ENCODE measurements at regions not wholly inside any gene's neighbourhood (a gene's known extent, or its start where the extent isn't known, plus 50 kb on each side); places are given as distances from the start of the nearest gene placed in this dataset.
A peak's percentile ranks its signal among the peaks of the same experiment; 100 is the strongest.

DNA sequence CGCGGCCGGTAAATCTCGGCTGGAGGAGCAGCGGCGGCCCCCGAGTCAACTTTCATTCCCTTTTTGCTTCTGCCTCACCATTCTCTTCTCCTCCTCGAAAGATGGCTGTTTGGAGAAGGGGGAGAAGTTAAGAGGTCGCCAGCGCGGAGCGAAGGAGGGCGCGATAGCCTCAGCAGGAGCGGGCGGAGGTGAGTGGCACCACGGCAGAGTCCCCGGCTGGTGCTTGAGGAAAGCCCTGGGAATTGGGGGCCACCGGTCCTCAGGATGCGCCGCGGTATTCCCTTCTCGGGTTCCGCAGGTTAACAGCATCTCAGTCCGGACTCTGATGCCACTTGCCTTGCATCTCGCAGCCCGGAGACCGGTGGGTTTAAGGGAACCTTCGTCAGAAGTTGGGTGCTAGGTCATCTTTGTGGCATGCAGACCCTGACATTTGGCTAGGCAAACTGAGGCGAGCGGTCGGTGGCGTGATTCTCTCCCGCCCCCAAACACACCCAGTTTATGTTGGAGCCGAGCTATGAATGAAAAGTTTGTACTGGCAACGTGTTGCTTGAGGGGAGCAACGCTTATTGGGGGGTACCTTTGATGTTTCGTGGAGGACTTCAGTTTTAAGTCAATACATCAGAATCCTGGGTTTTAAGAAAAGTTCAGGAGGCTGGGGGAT lies 59.5 kb upstream of the PRPS1L1 start:
- TF ChIP-seq, protein P1, sequence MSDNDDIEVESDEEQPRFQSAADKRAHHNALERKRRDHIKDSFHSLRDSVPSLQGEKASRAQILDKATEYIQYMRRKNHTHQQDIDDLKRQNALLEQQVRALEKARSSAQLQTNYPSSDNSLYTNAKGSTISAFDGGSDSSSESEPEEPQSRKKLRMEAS (IDR thresholded peaks at IDR 0.05; ENCODE audit: insufficient read depth, insufficient read length), result no peak
- TF ChIP-seq JUN (IDR thresholded peaks at IDR 0.05; ENCODE audit: borderline replicate concordance, insufficient read depth, insufficient read length, low read depth) (no peak), EZH2 (IDR thresholded peaks at IDR 0.05; ENCODE audit: borderline replicate concordance, low read depth, low read length, severe bottlenecking) (peak; percentile 38), POLR2A (IDR thresholded peaks at IDR 0.05; ENCODE audit: low read depth, low read length) (no peak)
- POLR2A ChIA-PET, result no interaction called here
- H3K4me1 ChIP-seq (ENCODE audit: control insufficient read depth, extremely low read depth, insufficient read depth, low read length), result peaks cover 4% of the 10 kb centered on the region
- H3K4me2 ChIP-seq (ENCODE audit: insufficient read depth, low read length), result peak overlapping the region; percentile 72
- no peaks in the 10 kb centered on the region for H3K9me3 ChIP-seq (replicated peaks; ENCODE audit: control insufficient read depth, insufficient read depth, low read length)
- BruUV-seq (replicated peaks), result no TSS peak
- H4K20me1 ChIP-seq (replicated peaks; ENCODE audit: control insufficient read depth, extremely low read depth, insufficient read depth, low read length), result no peaks in the 10 kb centered on the region
- no peaks in the 10 kb centered on the region for H3K36me3 ChIP-seq (ENCODE audit: control insufficient read depth in 2 of 2, extremely low read depth in 1 of 2, insufficient read depth in 2 of 2, low read length in 2 of 2)
- H3K27ac ChIP-seq (ENCODE audit: insufficient read depth, low read depth, low read length), result no peak overlapping the region
- peak overlapping the region; percentile 39 to 88 (median 62) for H3K4me3 ChIP-seq (replicated peaks in 1 of 3; ENCODE audit: insufficient read depth in 1 of 3, low read depth in 1 of 3, low read length in 3 of 3)
- DNase-seq (ENCODE audit: low read depth, low spot score) (peak; percentile 20), FAIRE-seq (peak; percentile 12)
- H3K27me3 ChIP-seq (ENCODE audit: control insufficient read depth in 2 of 2, insufficient read depth in 2 of 2, low read length in 2 of 2), result no peaks in the 10 kb centered on the region
- peak overlapping the region; percentile 95 for H2AFZ ChIP-seq (ENCODE audit: low read depth, low read length)
- no peak overlapping the region for H3K9ac ChIP-seq (replicated peaks; ENCODE audit: extremely low read depth, insufficient read depth, low read length)
- intact Hi-C loops (cut with micrococcal nuclease) (loop anchor here (5.0 kb wide), 1 partner anchor 245 kb away; no protein-coding TSS in a partner anchor), dilution Hi-C loops (cut with MboI; ENCODE audit: extremely low pct_ligation_motif_present, low sequenced_read_pairs) (no loop called here)
- CTCF ChIA-PET, result interaction anchor here (1.4 kb wide), 1 partner anchor 317 kb away, joined by 5 read pairs; no protein-coding TSS in a partner anchor
- H3K9me1 ChIP-seq (replicated peaks; ENCODE audit: control insufficient read depth, extremely low read depth, insufficient read depth, low read length), result no peaks in the 10 kb centered on the region
- no peaks in the 10 kb centered on the region for H3K79me2 ChIP-seq (ENCODE audit: control insufficient read depth, insufficient read depth, low read length)

DNA sequence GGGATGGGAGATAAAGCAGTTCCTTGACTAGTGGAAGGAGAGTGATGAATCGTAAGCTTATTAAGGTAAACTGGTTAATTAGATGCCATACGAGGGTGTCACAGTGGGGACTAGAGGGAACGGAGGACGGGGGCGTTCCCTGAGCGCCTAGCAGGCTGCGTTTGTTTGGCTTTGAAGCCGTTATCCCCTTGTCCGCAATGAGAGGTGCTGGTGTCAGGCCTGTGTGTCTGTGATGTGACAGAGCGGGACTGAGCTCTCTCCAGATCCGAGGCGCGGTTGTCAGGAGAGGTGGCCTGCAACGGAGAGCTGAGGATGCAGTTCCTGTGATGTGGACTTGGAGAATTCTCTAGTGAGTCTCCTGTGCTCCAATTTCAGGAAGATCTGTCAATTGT lies 60.0 kb upstream of the PRPS1L1 start:
- H3K79me2 ChIP-seq (ENCODE audit: control insufficient read depth, insufficient read depth, low read length), result no peaks in the 10 kb centered on the region
- H3K27me3 ChIP-seq (ENCODE audit: control insufficient read depth in 2 of 2, insufficient read depth in 2 of 2, low read length in 2 of 2), result no peaks in the 10 kb centered on the region
- no peaks in the 10 kb centered on the region for H3K36me3 ChIP-seq (ENCODE audit: control insufficient read depth in 2 of 2, extremely low read depth in 1 of 2, insufficient read depth in 2 of 2, low read length in 2 of 2)
- H2AFZ ChIP-seq (ENCODE audit: low read depth, low read length), result peak overlapping the region; percentile 95
- H3K9me3 ChIP-seq (replicated peaks; ENCODE audit: control insufficient read depth, insufficient read depth, low read length), result no peaks in the 10 kb centered on the region
- FAIRE-seq (no peak), DNase-seq (ENCODE audit: low read depth, low spot score) (no peak)
- ChIA-PET CTCF (interaction anchor here (1.4 kb wide), 1 partner anchor 318 kb away, joined by 5 read pairs; no protein-coding TSS in a partner anchor), POLR2A (no interaction called here)
- H4K20me1 ChIP-seq (replicated peaks; ENCODE audit: control insufficient read depth, extremely low read depth, insufficient read depth, low read length), result no peaks in the 10 kb centered on the region
- H3K9me1 ChIP-seq (replicated peaks; ENCODE audit: control insufficient read depth, extremely low read depth, insufficient read depth, low read length), result no peaks in the 10 kb centered on the region
- H3K27ac ChIP-seq (ENCODE audit: insufficient read depth, low read depth, low read length), result no peak overlapping the region
- BruUV-seq (replicated peaks), result no TSS peak
- intact Hi-C loops (cut with micrococcal nuclease), result loop anchor here (5.0 kb wide), 1 partner anchor 245 kb away; no protein-coding TSS in a partner anchor
- H3K4me2 ChIP-seq (ENCODE audit: insufficient read depth, low read length), result peak overlapping the region; percentile 72
- TF ChIP-seq POLR2AphosphoS5 (IDR thresholded peaks at IDR 0.05; ENCODE audit: insufficient read depth, low read depth, low read length) (no peak), FOS (IDR thresholded peaks at IDR 0.05; ENCODE audit: borderline replicate concordance, insufficient read depth, low read length) (no peak), GATA2 (IDR thresholded peaks at IDR 0.05; ENCODE audit: insufficient read depth, insufficient read length, low read depth, low read length) (no peak), JUN (IDR thresholded peaks at IDR 0.05; ENCODE audit: borderline replicate concordance, insufficient read depth, insufficient read length, low read depth) (no peak), MYC (IDR thresholded peaks at IDR 0.05; ENCODE audit: low read depth, low read length) (no peak), POLR2A (IDR thresholded peaks at IDR 0.05; ENCODE audit: low read depth, low read length) (no peak), EZH2 (IDR thresholded peaks at IDR 0.05; ENCODE audit: borderline replicate concordance, low read depth, low read length, severe bottlenecking) (no peak)
- TF ChIP-seq, protein P1 (IDR thresholded peaks at IDR 0.05; ENCODE audit: insufficient read depth, insufficient read length), result no peak
- TF ChIP-seq, protein P2, sequence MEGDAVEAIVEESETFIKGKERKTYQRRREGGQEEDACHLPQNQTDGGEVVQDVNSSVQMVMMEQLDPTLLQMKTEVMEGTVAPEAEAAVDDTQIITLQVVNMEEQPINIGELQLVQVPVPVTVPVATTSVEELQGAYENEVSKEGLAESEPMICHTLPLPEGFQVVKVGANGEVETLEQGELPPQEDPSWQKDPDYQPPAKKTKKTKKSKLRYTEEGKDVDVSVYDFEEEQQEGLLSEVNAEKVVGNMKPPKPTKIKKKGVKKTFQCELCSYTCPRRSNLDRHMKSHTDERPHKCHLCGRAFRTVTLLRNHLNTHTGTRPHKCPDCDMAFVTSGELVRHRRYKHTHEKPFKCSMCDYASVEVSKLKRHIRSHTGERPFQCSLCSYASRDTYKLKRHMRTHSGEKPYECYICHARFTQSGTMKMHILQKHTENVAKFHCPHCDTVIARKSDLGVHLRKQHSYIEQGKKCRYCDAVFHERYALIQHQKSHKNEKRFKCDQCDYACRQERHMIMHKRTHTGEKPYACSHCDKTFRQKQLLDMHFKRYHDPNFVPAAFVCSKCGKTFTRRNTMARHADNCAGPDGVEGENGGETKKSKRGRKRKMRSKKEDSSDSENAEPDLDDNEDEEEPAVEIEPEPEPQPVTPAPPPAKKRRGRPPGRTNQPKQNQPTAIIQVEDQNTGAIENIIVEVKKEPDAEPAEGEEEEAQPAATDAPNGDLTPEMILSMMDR (IDR thresholded peaks at IDR 0.05; ENCODE audit: extremely low read depth in 1 of 2, insufficient read depth in 1 of 2, low read depth in 1 of 2, low read length in 2 of 2), result no peak
- dilution Hi-C loops (cut with MboI; ENCODE audit: extremely low pct_ligation_motif_present, low sequenced_read_pairs), result no loop called here
- peaks cover 4% of the 10 kb centered on the region for H3K4me1 ChIP-seq (ENCODE audit: control insufficient read depth, extremely low read depth, insufficient read depth, low read length)
- no peak overlapping the region for H3K9ac ChIP-seq (replicated peaks; ENCODE audit: extremely low read depth, insufficient read depth, low read length)
- no peak overlapping the region for H3K4me3 ChIP-seq (replicated peaks in 1 of 3; ENCODE audit: insufficient read depth in 1 of 3, low read depth in 1 of 3, low read length in 3 of 3)

All from endothelial cell of umbilical vein (primary cell).